HEK293 (cell line): ENCODE measurements at regions not wholly inside any gene's neighbourhood (a gene's known extent, or its start where the extent isn't known, plus 50 kb on each side); places are given as distances from the start of the nearest gene placed in this dataset.
"Not testable (repeated sequence)": the region's sequence is repeated elsewhere in the genome, so short reads cannot be mapped to it uniquely, and the experiment has no call there.

ENCODE experiments used
- CTCF ChIA-PET: fragments of 350-600 bp; formaldehyde crosslinking; extraction: SDS; loops from one replicate; lab custom pipeline; 2021; ENCODE audit warnings: antibody characterized with exemption; lab: Yijun Ruan, JAX
- POLR2A ChIA-PET: fragments of 300-600 bp; formaldehyde crosslinking; extraction: SDS; loops from one replicate; lab custom pipeline; 2020; ENCODE audit warnings: antibody characterized with exemption, inconsistent platforms; lab: Yijun Ruan, JAX
- H3K27ac ChIP-seq: fragments of 200-500 bp; sonication (Bioruptor generic); 2 replicates; pipeline ENCODE4 v1.5.1; 2014; ENCODE audit warnings: low read depth, low read length, control low read depth, inconsistent platforms; ENCODE audit errors: extremely low read depth
- H3K36me3 ChIP-seq, 2 experiments: fragments of 200-500 bp in 1 of 2; sonication (Bioruptor generic) in 1 of 2; 1 replicate in 1 of 2; 2 replicates in 1 of 2; pipeline ENCODE4 v1.5.1; 2014 to 2017; ENCODE audit warnings: inconsistent platforms in 2 of 2, low read length in 2 of 2; ENCODE audit not compliant: control insufficient read depth in 2 of 2, insufficient read depth in 1 of 2
- H3K4me1 ChIP-seq: fragments of 200-500 bp; sonication (Bioruptor generic); 2 replicates; pipeline ENCODE4 v1.5.1; 2014; ENCODE audit warnings: mild to moderate bottlenecking, low read length, inconsistent platforms; ENCODE audit not compliant: control insufficient read depth, insufficient read depth
- H3K4me3 ChIP-seq: 2 replicates; pipeline ENCODE4 v1.5.1; 2011; ENCODE audit warnings: low read depth, mild to moderate bottlenecking, control low read depth, low read length, moderate library complexity
- H3K9me3 ChIP-seq: fragments of 200-500 bp; sonication (Bioruptor generic); 2 replicates; pipeline ENCODE4 v1.5.1; 2014; ENCODE audit warnings: low read depth, low read length, inconsistent platforms; ENCODE audit not compliant: control insufficient read depth, insufficient read depth
- FEZF1 ChIP-seq: fragments of 450-650 bp; formaldehyde crosslinking; IDR thresholded peaks from 2 replicates; pipeline ENCODE4 v1.5.1; 2016; ENCODE audit warnings: missing biosample characterization, missing genetic modification characterization
- IKZF3 ChIP-seq: fragments of 450-650 bp; IDR thresholded peaks from 2 replicates; pipeline ENCODE4 v1.5.0; 2018; ENCODE audit warnings: missing biosample characterization, mild to moderate bottlenecking, missing genetic modification characterization, moderate library complexity
- MEIS1 ChIP-seq: sonication (generic); formaldehyde crosslinking; IDR thresholded peaks from 2 replicates; pipeline ENCODE4 v1.8.1; 2022; ENCODE audit warnings: missing genetic modification reagents, mild to moderate bottlenecking, borderline replicate concordance
- MYNN ChIP-seq: fragments of 450-650 bp; formaldehyde crosslinking; IDR thresholded peaks from 2 replicates; pipeline ENCODE4 v1.5.1; 2016; ENCODE audit warnings: missing biosample characterization, missing genetic modification characterization, borderline replicate concordance
- SCRT1 ChIP-seq: fragments of 450-650 bp; formaldehyde crosslinking; IDR thresholded peaks from 2 replicates; pipeline ENCODE4 v1.5.1; 2016; ENCODE audit warnings: missing biosample characterization, missing genetic modification characterization, borderline replicate concordance
- YY2 ChIP-seq: fragments of 450-650 bp; formaldehyde crosslinking; IDR thresholded peaks from 2 replicates; pipeline ENCODE4 v1.5.1; 2016; ENCODE audit warnings: missing biosample characterization, missing genetic modification characterization
- ZEB2 ChIP-seq: fragments of 450-650 bp; formaldehyde crosslinking; IDR thresholded peaks from 2 replicates; pipeline ENCODE4 v1.5.1; 2016; ENCODE audit warnings: missing biosample characterization, missing genetic modification characterization
- ZFP3 ChIP-seq: fragments of 450-650 bp; formaldehyde crosslinking; IDR thresholded peaks from 2 replicates; pipeline ENCODE4 v1.5.1; 2016; ENCODE audit warnings: low read depth, missing biosample characterization, missing genetic modification characterization
- ZNF114 ChIP-seq: fragments of 450-650 bp; formaldehyde crosslinking; IDR thresholded peaks from 2 replicates; pipeline ENCODE4 v1.5.0; 2017; ENCODE audit warnings: missing biosample characterization, missing genetic modification characterization
- ZNF132 ChIP-seq: fragments of 450-650 bp; formaldehyde crosslinking; IDR thresholded peaks from 2 replicates; pipeline ENCODE4 v1.5.1; 2017; ENCODE audit warnings: missing biosample characterization, missing genetic modification characterization, borderline replicate concordance
- ZNF223 ChIP-seq: fragments of 450-650 bp; formaldehyde crosslinking; IDR thresholded peaks from 2 replicates; pipeline ENCODE4 v1.5.1; 2016; ENCODE audit warnings: missing biosample characterization, missing genetic modification characterization
- ZNF274 ChIP-seq, 2 experiments: fragments of 200-500 bp in 1 of 2; fragments of 450-650 bp in 1 of 2; sonication (Bioruptor generic) in 1 of 2; formaldehyde crosslinking in 1 of 2; IDR thresholded peaks; 2 replicates each; pipeline versions ENCODE4 v1.5.1 to v1.6.1; 2014 to 2016; ENCODE audit warnings: borderline replicate concordance in 1 of 2, inconsistent platforms in 1 of 2, low read length in 1 of 2, missing biosample characterization in 1 of 2, missing genetic modification characterization in 1 of 2
- ZNF292 ChIP-seq: fragments of 450-650 bp; formaldehyde crosslinking; IDR thresholded peaks from 2 replicates; pipeline ENCODE4 v1.5.1; 2016; ENCODE audit warnings: low read depth, missing biosample characterization, missing genetic modification characterization, borderline replicate concordance
- ZNF335 ChIP-seq: fragments of 450-650 bp; formaldehyde crosslinking; conservative IDR thresholded peaks from 2 replicates; pipeline ENCODE4 v1.5.1; 2016; ENCODE audit warnings: missing biosample characterization, missing genetic modification characterization
- ZNF341 ChIP-seq: fragments of 450-650 bp; formaldehyde crosslinking; IDR thresholded peaks from 2 replicates; pipeline ENCODE4; 2016; ENCODE audit warnings: low read depth, missing biosample characterization, missing genetic modification characterization
- ZNF366 ChIP-seq: fragments of 450-650 bp; formaldehyde crosslinking; conservative IDR thresholded peaks from 2 replicates; pipeline ENCODE4 v1.5.1; 2016; ENCODE audit warnings: missing biosample characterization, missing genetic modification characterization
- ZNF510 ChIP-seq: fragments of 450-650 bp; formaldehyde crosslinking; IDR thresholded peaks from 2 replicates; pipeline ENCODE4 v1.5.1; 2018; ENCODE audit warnings: mild to moderate bottlenecking, missing genetic modification characterization, missing biosample characterization; ENCODE audit not compliant: insufficient replicate concordance
- ZNF530 ChIP-seq: fragments of 450-650 bp; formaldehyde crosslinking; IDR thresholded peaks from 2 replicates; pipeline ENCODE4 v1.5.1; 2016; ENCODE audit warnings: low read depth, missing biosample characterization, missing genetic modification characterization
- ZNF548 ChIP-seq: fragments of 450-650 bp; formaldehyde crosslinking; IDR thresholded peaks from 2 replicates; pipeline ENCODE4 v1.5.1; 2016; ENCODE audit warnings: missing biosample characterization, missing genetic modification characterization
- ZNF600 ChIP-seq: fragments of 450-650 bp; formaldehyde crosslinking; IDR thresholded peaks from 2 replicates; pipeline ENCODE4 v1.5.1; 2016; ENCODE audit warnings: missing biosample characterization, missing genetic modification characterization
- ZNF777 ChIP-seq: fragments of 450-650 bp; formaldehyde crosslinking; IDR thresholded peaks from 2 replicates; pipeline ENCODE4 v1.5.1; 2017; ENCODE audit warnings: missing biosample characterization, missing genetic modification characterization, borderline replicate concordance
- ZNF837 ChIP-seq: fragments of 450-650 bp; formaldehyde crosslinking; IDR thresholded peaks from 2 replicates; pipeline ENCODE4 v1.5.1; 2016; ENCODE audit warnings: missing biosample characterization, missing genetic modification characterization
- ZSCAN23 ChIP-seq: fragments of 450-650 bp; formaldehyde crosslinking; IDR thresholded peaks from 2 replicates; pipeline ENCODE4 v1.5.1; 2016; ENCODE audit warnings: missing biosample characterization, missing genetic modification characterization
- TF ChIP-seq, protein P1 (sequence below): fragments of 450-650 bp; IDR thresholded peaks from 2 replicates; pipeline ENCODE4 v1.5.1; 2018; ENCODE audit warnings: missing biosample characterization, mild to moderate bottlenecking, missing genetic modification characterization
- TF ChIP-seq, protein P2 (sequence below): fragments of 450-650 bp; formaldehyde crosslinking; IDR thresholded peaks from 2 replicates; pipeline ENCODE4 v1.5.1; 2016; ENCODE audit warnings: missing biosample characterization, missing genetic modification characterization
- TF ChIP-seq, protein P3 (sequence below): fragments of 450-650 bp; formaldehyde crosslinking; IDR thresholded peaks from 2 replicates; pipeline ENCODE4 v1.5.1; 2016; ENCODE audit warnings: missing biosample characterization, missing genetic modification characterization

DNA sequence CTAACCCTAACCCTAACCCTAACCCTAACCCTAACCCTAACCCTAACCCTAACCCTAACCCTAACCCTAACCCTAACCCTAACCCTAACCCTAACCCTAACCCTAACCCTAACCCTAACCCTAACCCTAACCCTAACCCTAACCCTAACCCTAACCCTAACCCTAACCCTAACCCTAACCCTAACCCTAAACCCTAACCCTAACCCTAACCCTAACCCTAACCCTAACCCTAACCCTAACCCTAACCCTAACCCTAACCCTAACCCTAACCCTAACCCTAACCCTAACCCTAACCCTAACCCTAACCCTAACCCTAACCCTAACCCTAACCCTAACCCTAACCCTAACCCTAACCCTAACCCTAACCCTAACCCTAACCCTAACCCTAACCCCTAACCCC lies 80.6 kb upstream of the PLEKHG4B start:
- H3K27ac ChIP-seq, H3K9me3 ChIP-seq, H3K4me3 ChIP-seq, H3K4me1 ChIP-seq, POLR2A ChIA-PET, CTCF ChIA-PET, H3K36me3 ChIP-seq: not testable (repeated sequence)

DNA sequence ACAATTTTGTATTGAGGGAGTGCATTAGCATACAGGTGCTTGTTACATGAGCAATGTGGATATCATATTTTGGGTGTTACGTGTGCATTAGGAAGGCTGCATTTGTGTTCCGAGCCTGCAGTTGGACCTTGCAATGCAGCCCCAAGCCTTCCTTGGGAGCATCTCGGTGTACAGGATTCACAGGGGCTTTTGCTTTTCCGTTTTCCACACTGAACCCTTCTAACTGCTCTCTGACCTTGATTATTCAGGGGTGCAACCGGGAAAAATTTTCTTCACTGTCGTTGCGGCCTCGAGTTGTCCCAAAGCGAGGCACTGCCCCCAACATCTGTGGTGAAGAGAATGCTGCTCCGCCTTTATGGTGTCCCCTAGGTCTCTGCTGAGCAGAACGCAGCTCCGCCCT lies 80.1 kb upstream of the PLEKHG4B start:
- Histone ChIP-seq H3K36me3 (no peaks in the 10 kb centered on the region), H3K4me1 (no peaks in the 10 kb centered on the region), H3K4me3 (no peak overlapping the region), H3K27ac (no peak overlapping the region), H3K9me3 (no peaks in the 10 kb centered on the region)
- POLR2A ChIA-PET: interaction anchor here (0.5 kb wide), 1 partner anchor 206 kb away, joined by 3 read pairs; the partner anchor contains the start of gene SDHA
- CTCF ChIA-PET: no interaction called here
- TF ChIP-seq ZNF530 (tag by site-specific recombination) (peak; percentile 85; the same call in 1 of the 2 replicates), ZFP3 (tag by site-specific recombination) (no peak), ZNF600 (tag by site-specific recombination) (0 out of 2 replicates have a peak, but pooled peaks have one; percentile 50), ZNF777 (tag by site-specific recombination) (no peak), ZNF837 (tag by site-specific recombination) (no peak)
- TF ChIP-seq, protein P1, sequence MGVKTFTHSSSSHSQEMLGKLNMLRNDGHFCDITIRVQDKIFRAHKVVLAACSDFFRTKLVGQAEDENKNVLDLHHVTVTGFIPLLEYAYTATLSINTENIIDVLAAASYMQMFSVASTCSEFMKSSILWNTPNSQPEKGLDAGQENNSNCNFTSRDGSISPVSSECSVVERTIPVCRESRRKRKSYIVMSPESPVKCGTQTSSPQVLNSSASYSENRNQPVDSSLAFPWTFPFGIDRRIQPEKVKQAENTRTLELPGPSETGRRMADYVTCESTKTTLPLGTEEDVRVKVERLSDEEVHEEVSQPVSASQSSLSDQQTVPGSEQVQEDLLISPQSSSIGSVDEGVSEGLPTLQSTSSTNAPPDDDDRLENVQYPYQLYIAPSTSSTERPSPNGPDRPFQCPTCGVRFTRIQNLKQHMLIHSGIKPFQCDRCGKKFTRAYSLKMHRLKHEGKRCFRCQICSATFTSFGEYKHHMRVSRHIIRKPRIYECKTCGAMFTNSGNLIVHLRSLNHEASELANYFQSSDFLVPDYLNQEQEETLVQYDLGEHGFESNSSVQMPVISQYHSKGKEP: peak; percentile 71; the same call in 1 of the 2 replicates

DNA sequence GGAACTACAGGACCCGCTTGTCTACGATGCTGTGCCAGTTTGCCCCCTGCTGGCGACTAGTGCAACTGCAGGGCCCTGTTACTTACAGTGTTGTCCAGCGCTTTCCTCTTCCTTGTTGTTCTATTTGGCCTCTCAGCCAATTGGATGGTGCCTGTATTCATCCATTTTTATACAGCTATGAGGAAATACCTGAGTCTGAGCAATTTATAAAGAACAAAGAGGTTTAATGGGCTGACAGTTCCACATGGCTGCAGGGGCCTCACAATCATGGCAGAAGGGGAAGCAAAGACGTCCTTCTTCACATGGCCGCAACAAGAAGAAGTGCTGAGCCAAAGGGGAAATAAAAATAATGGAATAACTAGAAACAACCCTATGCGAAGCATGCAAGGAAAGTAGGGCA lies 78.7 kb upstream of the PLEKHG4B start:
- no peaks in the 10 kb centered on the region for H3K4me1 ChIP-seq
- H3K36me3 ChIP-seq: no peaks in the 10 kb centered on the region
- ChIA-PET POLR2A (no interaction called here), CTCF (interaction anchor here (1.2 kb wide), 1 partner anchor 12 kb away, joined by 3 read pairs; no protein-coding TSS in a partner anchor)
- H3K9me3 ChIP-seq: no peaks in the 10 kb centered on the region
- no peak overlapping the region for H3K4me3 ChIP-seq
- TF ChIP-seq ZSCAN23 (tag by site-specific recombination) (no peak), SCRT1 (tag by site-specific recombination) (no peak), MYNN (no peak), ZNF223 (tag by site-specific recombination) (no peak), ZNF292 (tag by site-specific recombination) (no peak), IKZF3 (no peak), YY2 (tag by site-specific recombination) (no peak), ZNF366 (no peak), ZNF548 (no peak), ZNF132 (tag by site-specific recombination) (no peak), ZNF335 (tag by site-specific recombination) (no peak), ZNF341 (tag by site-specific recombination) (no peak), FEZF1 (tag by site-specific recombination) (no peak), MEIS1 (no peak), ZNF114 (no peak), ZNF274 (IDR thresholded peaks at IDR 0.05; ENCODE audit: low read length) (no peak), ZNF274 (tag by site-specific recombination; IDR thresholded peaks at IDR 0.05; ENCODE audit: borderline replicate concordance) (no peak), ZNF510 (no peak), ZEB2 (tag by site-specific recombination) (no peak)
- TF ChIP-seq, protein P2, sequence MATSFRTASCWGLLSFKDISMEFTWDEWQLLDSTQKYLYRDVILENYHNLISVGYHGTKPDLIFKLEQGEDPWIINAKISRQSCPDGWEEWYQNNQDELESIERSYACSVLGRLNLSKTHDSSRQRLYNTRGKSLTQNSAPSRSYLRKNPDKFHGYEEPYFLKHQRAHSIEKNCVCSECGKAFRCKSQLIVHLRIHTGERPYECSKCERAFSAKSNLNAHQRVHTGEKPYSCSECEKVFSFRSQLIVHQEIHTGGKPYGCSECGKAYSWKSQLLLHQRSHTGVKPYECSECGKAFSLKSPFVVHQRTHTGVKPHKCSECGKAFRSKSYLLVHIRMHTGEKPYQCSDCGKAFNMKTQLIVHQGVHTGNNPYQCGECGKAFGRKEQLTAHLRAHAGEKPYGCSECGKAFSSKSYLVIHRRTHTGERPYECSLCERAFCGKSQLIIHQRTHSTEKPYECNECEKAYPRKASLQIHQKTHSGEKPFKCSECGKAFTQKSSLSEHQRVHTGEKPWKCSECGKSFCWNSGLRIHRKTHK: no peak
- TF ChIP-seq, protein P3, sequence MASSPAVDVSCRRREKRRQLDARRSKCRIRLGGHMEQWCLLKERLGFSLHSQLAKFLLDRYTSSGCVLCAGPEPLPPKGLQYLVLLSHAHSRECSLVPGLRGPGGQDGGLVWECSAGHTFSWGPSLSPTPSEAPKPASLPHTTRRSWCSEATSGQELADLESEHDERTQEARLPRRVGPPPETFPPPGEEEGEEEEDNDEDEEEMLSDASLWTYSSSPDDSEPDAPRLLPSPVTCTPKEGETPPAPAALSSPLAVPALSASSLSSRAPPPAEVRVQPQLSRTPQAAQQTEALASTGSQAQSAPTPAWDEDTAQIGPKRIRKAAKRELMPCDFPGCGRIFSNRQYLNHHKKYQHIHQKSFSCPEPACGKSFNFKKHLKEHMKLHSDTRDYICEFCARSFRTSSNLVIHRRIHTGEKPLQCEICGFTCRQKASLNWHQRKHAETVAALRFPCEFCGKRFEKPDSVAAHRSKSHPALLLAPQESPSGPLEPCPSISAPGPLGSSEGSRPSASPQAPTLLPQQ (tag by site-specific recombination): no peak
- H3K27ac ChIP-seq: no peak overlapping the region

DNA sequence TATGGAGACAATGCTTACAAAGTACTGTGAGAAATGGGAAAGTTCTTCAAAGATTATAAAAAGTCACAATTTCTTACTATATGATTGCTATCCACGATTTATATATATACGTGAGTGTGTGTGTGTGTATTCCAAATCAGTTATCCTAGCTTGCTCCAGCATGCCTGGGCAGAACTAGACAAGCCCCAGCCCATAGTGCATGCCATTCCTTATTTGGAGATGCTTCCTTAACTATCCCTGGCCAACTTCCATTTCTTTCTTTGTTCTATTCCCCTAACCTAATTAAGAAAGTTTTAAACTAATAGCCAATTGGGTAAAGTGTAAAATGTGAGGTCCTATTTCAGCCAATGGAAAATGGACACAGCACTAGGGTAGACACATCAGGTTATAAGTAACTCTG lies 77.3 kb upstream of the PLEKHG4B start:
- H3K4me1 ChIP-seq, H3K9me3 ChIP-seq, POLR2A ChIA-PET, H3K27ac ChIP-seq, H3K36me3 ChIP-seq, H3K4me3 ChIP-seq: not testable (repeated sequence)
- CTCF ChIA-PET: interaction anchor here (0.7 to 1.0 kb wide), 2 partner anchors 10 to 30 kb away, joined by 4 to 6 read pairs; no protein-coding TSS in a partner anchor
